ENCODE measurements at regions not wholly inside any gene's neighbourhood (a gene's known extent, or its start where the extent isn't known, plus 50 kb on each side); places are given as distances from the start of the nearest gene placed in this dataset.

DNA sequence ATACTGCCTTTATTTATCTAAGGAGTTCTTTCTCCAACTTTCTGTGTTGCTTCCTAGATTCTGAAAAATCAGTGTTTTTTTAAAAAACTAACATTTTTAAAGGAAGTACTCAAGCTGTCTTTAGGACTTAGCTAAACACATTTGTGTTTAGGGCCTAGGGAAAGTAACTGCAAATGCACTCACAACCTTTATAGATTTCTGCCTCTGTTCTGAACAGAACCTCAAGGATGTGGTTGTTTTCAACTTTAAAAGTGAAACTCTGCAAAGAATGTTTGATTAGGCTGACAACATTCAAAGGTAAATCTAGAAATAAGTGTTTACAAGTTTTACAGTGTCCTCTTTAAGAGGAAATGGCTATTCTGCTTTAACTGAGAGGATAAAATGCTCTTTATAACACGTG is 55.4 kb upstream of the CNTN5 start:
- no peak for ATAC-seq (replicated peaks)
- no peak overlapping the region for H3K4me3 Mint-ChIP-seq

DNA sequence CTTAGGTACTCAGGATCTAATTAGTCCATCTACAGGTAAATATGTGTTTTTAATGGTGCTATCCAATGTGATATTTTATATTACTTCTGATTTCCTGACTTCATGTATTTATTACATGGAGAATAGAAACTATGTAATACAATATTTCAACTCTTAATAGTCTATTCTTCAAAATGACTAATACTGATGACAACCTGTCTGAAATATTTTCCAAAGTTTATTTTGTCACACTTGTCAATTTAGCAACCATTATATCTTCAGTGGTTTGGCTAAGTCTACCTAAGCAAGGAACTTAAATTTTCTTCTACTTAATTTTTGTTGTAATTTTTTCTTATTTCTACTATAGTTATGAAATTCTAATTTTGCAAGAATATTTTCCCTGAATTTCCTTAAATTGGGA is 55.0 kb upstream of the CNTN5 start:
- H3K4me1 Mint-ChIP-seq: no peaks in the 10 kb centered on the region
- H3K36me3 Mint-ChIP-seq (ENCODE audit: low read depth): no peaks in the 10 kb centered on the region
- H3K27me3 Mint-ChIP-seq: no peaks in the 10 kb centered on the region
- H3K9me3 Mint-ChIP-seq: no peaks in the 10 kb centered on the region
- no peak overlapping the region for H3K4me3 Mint-ChIP-seq
- ATAC-seq (replicated peaks): no peak
- H3K27ac Mint-ChIP-seq: no peak overlapping the region

More for the DNA sequence above, 55.4 kb upstream of the CNTN5 start:
- Mint-ChIP-seq H3K4me1 (no peaks in the 10 kb centered on the region), H3K27me3 (no peaks in the 10 kb centered on the region), H3K27ac (no peak overlapping the region), H3K36me3 (ENCODE audit: low read depth) (no peaks in the 10 kb centered on the region), H3K9me3 (peaks cover 2% of the 10 kb centered on the region)

DNA sequence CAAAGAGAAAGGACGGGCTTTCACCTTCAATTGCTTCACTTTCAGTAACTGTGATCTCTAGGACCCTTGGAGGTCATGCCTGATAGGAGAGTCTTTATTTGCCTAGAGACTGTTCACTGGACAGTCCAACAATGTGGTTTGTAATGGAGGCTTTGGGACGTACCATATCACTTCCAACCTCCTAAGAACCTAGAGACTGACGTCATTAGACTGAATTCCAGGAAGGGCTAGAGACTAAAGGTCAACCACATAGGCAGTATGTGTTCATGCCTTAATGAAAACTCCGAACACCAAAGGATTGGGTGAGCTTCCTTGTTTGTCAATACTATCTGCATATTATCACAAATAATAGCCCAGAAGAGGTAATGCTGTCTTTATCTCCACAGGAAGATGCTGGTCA is 53.7 kb upstream of the CNTN5 start:
- no peak overlapping the region for H3K27ac Mint-ChIP-seq
- no peaks in the 10 kb centered on the region for H3K4me1 Mint-ChIP-seq
- ATAC-seq (replicated peaks): no peak
- H3K9me3 Mint-ChIP-seq: no peaks in the 10 kb centered on the region
- H3K4me3 Mint-ChIP-seq: no peak overlapping the region
- no peaks in the 10 kb centered on the region for H3K36me3 Mint-ChIP-seq (ENCODE audit: low read depth)
- H3K27me3 Mint-ChIP-seq: no peaks in the 10 kb centered on the region
